ENCODE measurements at regions not wholly inside any gene's neighbourhood (a gene's known extent, or its start where the extent isn't known, plus 50 kb on each side); places are given as distances from the start of the nearest gene placed in this dataset.
A peak's percentile ranks its signal among the peaks of the same experiment; 100 is the strongest.

DNA sequence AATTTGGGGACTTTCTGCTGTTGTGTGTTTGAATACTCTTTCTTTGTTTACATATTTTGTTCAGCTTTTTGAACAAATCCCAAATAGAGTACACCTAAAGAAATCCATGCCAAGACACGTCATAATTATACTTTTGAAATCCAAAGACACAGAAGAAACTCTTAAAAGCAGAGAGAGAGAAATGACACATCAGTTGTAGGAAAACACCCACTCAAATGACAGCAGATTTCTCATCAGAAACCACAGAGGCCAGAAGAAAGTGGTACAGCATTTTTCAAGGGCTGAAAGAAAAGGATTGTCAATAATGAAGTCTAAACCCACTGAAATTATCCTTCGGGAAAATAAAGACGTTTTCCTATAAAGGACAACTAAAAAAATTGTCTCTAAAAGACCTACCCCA lies 378.6 kb downstream of the GADD45G start:
- no peak overlapping the region for H3K4me3 ChIP-seq (replicated peaks in 1 of 2; ENCODE audit: low read depth in 2 of 2, low read length in 2 of 2)
- DNase-seq (ENCODE audit: low read depth in 2 of 2): no peak
- TF ChIP-seq, protein P1, sequence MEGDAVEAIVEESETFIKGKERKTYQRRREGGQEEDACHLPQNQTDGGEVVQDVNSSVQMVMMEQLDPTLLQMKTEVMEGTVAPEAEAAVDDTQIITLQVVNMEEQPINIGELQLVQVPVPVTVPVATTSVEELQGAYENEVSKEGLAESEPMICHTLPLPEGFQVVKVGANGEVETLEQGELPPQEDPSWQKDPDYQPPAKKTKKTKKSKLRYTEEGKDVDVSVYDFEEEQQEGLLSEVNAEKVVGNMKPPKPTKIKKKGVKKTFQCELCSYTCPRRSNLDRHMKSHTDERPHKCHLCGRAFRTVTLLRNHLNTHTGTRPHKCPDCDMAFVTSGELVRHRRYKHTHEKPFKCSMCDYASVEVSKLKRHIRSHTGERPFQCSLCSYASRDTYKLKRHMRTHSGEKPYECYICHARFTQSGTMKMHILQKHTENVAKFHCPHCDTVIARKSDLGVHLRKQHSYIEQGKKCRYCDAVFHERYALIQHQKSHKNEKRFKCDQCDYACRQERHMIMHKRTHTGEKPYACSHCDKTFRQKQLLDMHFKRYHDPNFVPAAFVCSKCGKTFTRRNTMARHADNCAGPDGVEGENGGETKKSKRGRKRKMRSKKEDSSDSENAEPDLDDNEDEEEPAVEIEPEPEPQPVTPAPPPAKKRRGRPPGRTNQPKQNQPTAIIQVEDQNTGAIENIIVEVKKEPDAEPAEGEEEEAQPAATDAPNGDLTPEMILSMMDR (IDR thresholded peaks at IDR 0.05; ENCODE audit: low read depth, low read length): no peak

- TF ChIP-seq, protein P1 (IDR thresholded peaks at IDR 0.05; ENCODE audit: low read depth, low read length): no peak
- no peak overlapping the region for H3K4me3 ChIP-seq (replicated peaks in 1 of 2; ENCODE audit: low read depth in 2 of 2, low read length in 2 of 2)
- peak in 1 of 2 donors; percentile 6 for DNase-seq (ENCODE audit: low read depth in 2 of 2)
These were observed 379.4 kb downstream of the GADD45G start for GRCh38 chr9:89984214-89984613.

- TF ChIP-seq, protein P1 (IDR thresholded peaks at IDR 0.05; ENCODE audit: low read depth, low read length): no peak
- H3K4me3 ChIP-seq (replicated peaks in 1 of 2; ENCODE audit: low read depth in 2 of 2, low read length in 2 of 2): no peak overlapping the region
- DNase-seq (ENCODE audit: low read depth in 2 of 2): no peak
These were observed 380.3 kb downstream of the GADD45G start for GRCh38 chr9:89985068-89985467.

DNA sequence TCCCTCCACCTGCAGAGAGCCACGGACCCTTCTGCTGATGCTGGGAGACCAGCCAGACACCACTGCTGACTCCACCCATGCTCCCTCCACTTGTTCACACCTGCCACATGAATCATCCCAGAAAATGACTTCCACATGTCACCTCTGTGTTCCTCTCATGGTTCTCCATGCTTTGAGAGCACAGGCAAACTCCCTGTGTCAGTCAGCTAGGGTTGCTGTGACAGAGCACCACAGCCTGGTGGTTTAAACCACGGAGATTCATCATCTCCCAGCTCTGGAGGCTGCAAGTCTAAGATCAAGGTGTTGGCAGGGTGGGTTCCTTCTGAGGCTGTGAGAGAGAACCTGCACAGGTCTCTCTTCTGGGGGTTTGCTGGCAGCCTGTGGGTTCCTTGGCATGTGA lies 381.4 kb downstream of the GADD45G start:
- TF ChIP-seq, protein P1 (IDR thresholded peaks at IDR 0.05; ENCODE audit: low read depth, low read length): no peak
- no peak for DNase-seq (ENCODE audit: low read depth in 2 of 2)
- H3K4me3 ChIP-seq (replicated peaks in 1 of 2; ENCODE audit: low read depth in 2 of 2, low read length in 2 of 2): no peak overlapping the region

- no peak for DNase-seq (ENCODE audit: low read depth in 2 of 2)
- no peak overlapping the region for H3K4me3 ChIP-seq (replicated peaks in 1 of 2; ENCODE audit: low read depth in 2 of 2, low read length in 2 of 2)
- TF ChIP-seq, protein P1 (IDR thresholded peaks at IDR 0.05; ENCODE audit: low read depth, low read length): no peak
These were observed 383.6 kb downstream of the GADD45G start for GRCh38 chr9:89988458-89988857.

GRCh38 chr9:89991204-89991790 lies 386.5 kb downstream of the GADD45G start:
- H3K4me3 ChIP-seq (replicated peaks in 1 of 2; ENCODE audit: low read depth in 2 of 2, low read length in 2 of 2): no peak overlapping the region
- DNase-seq (ENCODE audit: low read depth in 2 of 2): no peak
- TF ChIP-seq, protein P1 (IDR thresholded peaks at IDR 0.05; ENCODE audit: low read depth, low read length): no peak
